HepG2 (cell line): ENCODE measurements at regions not wholly inside any gene's neighbourhood (a gene's known extent, or its start where the extent isn't known, plus 50 kb on each side); places are given as distances from the start of the nearest gene placed in this dataset.
A peak's percentile ranks its signal among the peaks of the same experiment; 100 is the strongest.

Experiments used
- ATAC-seq: fragments of 200-7000 bp; cut with Tn5 transposase; 3 replicates; pipeline ENCODE4 v1.9.1; 2020; ENCODE audit warnings: mild to moderate bottlenecking, moderate library complexity
- BruUV-seq: library from RNA; stranded (reverse); fragments of 400-500 nt; replicated peaks from 2 replicates; lab custom pipeline; 2021; lab: Mats Ljungman, UMichigan
- CTCF ChIA-PET: fragments of 300-600 bp; formaldehyde crosslinking; extraction: SDS; loops from one replicate; lab custom pipeline; 2021; ENCODE audit warnings: low total read pairs, inconsistent platforms, low intra/inter-chr PET ratio; lab: Yijun Ruan, JAX
- POLR2A ChIA-PET: fragments of 350-600 bp; sonication (Branson Sonifier 250); formaldehyde crosslinking; loops from one replicate; lab custom pipeline; 2020; ENCODE audit warnings: antibody characterized with exemption, inconsistent platforms; lab: Yijun Ruan, JAX
- DNase-seq: peaks from one replicate; pipeline ENCODE4 v3.0.0-alpha.2; 2015; ENCODE audit warnings: low spot score
- FAIRE-seq: peaks from 3 replicates; lab custom pipeline; 2011; peaks lifted over from hg19 to GRCh38; lab: Jason Lieb, UNC
- H2AFZ ChIP-seq: one replicate; pipeline ENCODE4 v1.6.1; 2011; ENCODE audit warnings: low read length, inconsistent platforms
- H3K27ac ChIP-seq: fragments of 300-600 bp; 3 replicates; pipeline ENCODE4 v1.8.0; 2011; ENCODE audit warnings: mixed run types, mild to moderate bottlenecking, mixed read lengths, low read length, inconsistent platforms; ENCODE audit not compliant: insufficient read depth; ENCODE audit errors: extremely low read length
- H3K27me3 ChIP-seq, 2 experiments: fragments of 200-600 bp in 1 of 2; 2 replicates in 1 of 2; 3 replicates in 1 of 2; pipeline versions ENCODE4 v1.6.0 to v1.8.0; 2011; ENCODE audit warnings: low read length in 2 of 2, mild to moderate bottlenecking in 2 of 2, moderate library complexity in 2 of 2, inconsistent platforms in 1 of 2; ENCODE audit not compliant: insufficient read depth in 2 of 2, control insufficient read depth in 1 of 2
- H3K36me3 ChIP-seq, 2 experiments: fragments of 200-600 bp in 1 of 2; replicated peaks in 1 of 2; 2 replicates in 1 of 2; 3 replicates in 1 of 2; pipeline versions ENCODE4 v1.5.1 to v1.8.0; 2011; ENCODE audit warnings: low read length in 2 of 2, inconsistent platforms in 1 of 2; ENCODE audit not compliant: insufficient read depth in 2 of 2, control insufficient read depth in 1 of 2
- H3K4me1 ChIP-seq: 2 replicates; pipeline ENCODE4 v1.5.1; 2012; ENCODE audit warnings: low read length, inconsistent platforms; ENCODE audit not compliant: insufficient read depth
- H3K4me2 ChIP-seq: 2 replicates; pipeline ENCODE4 v1.6.0; 2011; ENCODE audit warnings: low read depth, low read length, inconsistent platforms
- H3K4me3 ChIP-seq, 3 experiments: fragments of 200-600 bp in 1 of 3; sonication (generic), shearing (Covaris generic) in 1 of 3; replicated peaks in 1 of 3; 2 replicates each; pipeline ENCODE4 v1.5.1; 2011 to 2016; ENCODE audit warnings: low read length in 3 of 3, inconsistent platforms in 2 of 3, low read depth in 2 of 3, mild to moderate bottlenecking in 2 of 3, control low read depth in 1 of 3, mixed read lengths in 1 of 3; ENCODE audit not compliant: insufficient read depth in 1 of 3
- H3K79me2 ChIP-seq: one replicate; pipeline ENCODE4 v1.6.1; 2011; ENCODE audit warnings: low read length, inconsistent platforms; ENCODE audit not compliant: insufficient read depth
- H3K9ac ChIP-seq: 2 replicates; pipeline ENCODE4 v1.6.0; 2011; ENCODE audit warnings: mild to moderate bottlenecking, low read depth, low read length, inconsistent platforms; ENCODE audit not compliant: insufficient read depth
- H3K9me3 ChIP-seq: 2 replicates; pipeline ENCODE4 v1.5.1; 2012; ENCODE audit warnings: mild to moderate bottlenecking, low read length
- H4K20me1 ChIP-seq: 2 replicates; pipeline ENCODE4 v1.6.0; 2011; ENCODE audit warnings: inconsistent platforms, mild to moderate bottlenecking, low read length, moderate library complexity; ENCODE audit not compliant: insufficient read depth
- ARID4A ChIP-seq: sonication (generic); formaldehyde crosslinking; IDR thresholded peaks from 2 replicates; pipeline ENCODE4 v1.5.0; 2020; ENCODE audit warnings: mild to moderate bottlenecking, missing genetic modification reagents, borderline replicate concordance
- CTCF ChIP-seq: sonication (generic); formaldehyde crosslinking; IDR thresholded peaks from 2 replicates; pipeline ENCODE4 v1.5.0; 2020; ENCODE audit warnings: mild to moderate bottlenecking, missing genetic modification reagents, moderate library complexity
- ELF1 ChIP-seq: sonication (generic); formaldehyde crosslinking; IDR thresholded peaks from 2 replicates; pipeline ENCODE4 v1.4.0; 2020; ENCODE audit warnings: missing genetic modification reagents
- FOSL2 ChIP-seq: sonication (generic); formaldehyde crosslinking; IDR thresholded peaks from 2 replicates; pipeline ENCODE4 v1.4.0; 2020; ENCODE audit warnings: missing genetic modification reagents
- HIVEP1 ChIP-seq: sonication (generic); formaldehyde crosslinking; IDR thresholded peaks from 2 replicates; pipeline ENCODE4 v1.4.0; 2020; ENCODE audit warnings: mild to moderate bottlenecking, missing genetic modification reagents
- KAT8 ChIP-seq: IDR thresholded peaks from 2 replicates; pipeline ENCODE4 v1.6.1; 2016; ENCODE audit warnings: missing genetic modification reagents, missing compliant biosample characterization
- LBX2 ChIP-seq: sonication (generic); formaldehyde crosslinking; IDR thresholded peaks from 2 replicates; pipeline ENCODE4 v1.5.0; 2020; ENCODE audit warnings: missing genetic modification reagents, mild to moderate bottlenecking, borderline replicate concordance
- SMC3 ChIP-seq: IDR thresholded peaks from 2 replicates; pipeline ENCODE4 v1.6.1; 2011; ENCODE audit warnings: low read length, improper control_type of control experiment
- SRSF9 ChIP-seq: fragments of 200-400 bp; formaldehyde crosslinking; IDR thresholded peaks from 2 replicates; pipeline ENCODE4 v1.6.1; 2018; ENCODE audit warnings: borderline replicate concordance, mild to moderate bottlenecking, low read depth, low read length; ENCODE audit not compliant: insufficient read depth, poor library complexity, severe bottlenecking
- STAG1 ChIP-seq: sonication (generic); formaldehyde crosslinking; IDR thresholded peaks from 2 replicates; pipeline ENCODE4 v1.4.0; 2020; ENCODE audit warnings: missing genetic modification reagents
- TOE1 ChIP-seq: sonication (generic); formaldehyde crosslinking; IDR thresholded peaks from 2 replicates; pipeline ENCODE4 v1.4.0; 2020; ENCODE audit warnings: mild to moderate bottlenecking, missing genetic modification reagents
- ZNF292 ChIP-seq: sonication (generic); formaldehyde crosslinking; IDR thresholded peaks from 2 replicates; pipeline ENCODE4 v1.8.1; 2022; ENCODE audit warnings: mild to moderate bottlenecking, low read depth, missing genetic modification reagents, borderline replicate concordance
- ZNF574 ChIP-seq: sonication (generic); formaldehyde crosslinking; IDR thresholded peaks from 2 replicates; pipeline ENCODE4 v1.4.0; 2020; ENCODE audit warnings: missing genetic modification reagents
- ZNF841 ChIP-seq: sonication (generic); formaldehyde crosslinking; IDR thresholded peaks from 2 replicates; pipeline ENCODE4 v1.8.1; 2023; ENCODE audit warnings: missing genetic modification reagents, borderline replicate concordance
- WGBS: methylation state at CpG from one replicate; pipeline ENCODE4 v1.1.6; 2017; ENCODE audit warnings: low lambda C conversion rate; 5-methylcytosine and 5-hydroxymethylcytosine counted together
- in situ Hi-C: cut with HindIII; loops from 2 replicates; pipeline ENCODE4 v1.10.0; 2017; ENCODE audit warnings: low pct_unique_long_range_greater_than_20kb; ENCODE audit not compliant: extremely low pct_ligation_motif_present
- intact Hi-C: fragments of 100-400 bp; cut with micrococcal nuclease; formaldehyde crosslinking; loops from one replicate; pipeline ENCODE4 v1.10.0; 2022; ENCODE audit not compliant: unreplicated experiment

- Histone ChIP-seq H2AFZ (no peak overlapping the region), H3K4me3 (no peak overlapping the region), H3K27ac (no peak overlapping the region), H3K9ac (no peak overlapping the region), H3K79me2 (no peaks in the 10 kb centered on the region), H3K36me3 (no peaks in the 10 kb centered on the region), H4K20me1 (no peaks in the 10 kb centered on the region), H3K9me3 (no peaks in the 10 kb centered on the region), H3K4me1 (peaks cover 16% of the 10 kb centered on the region), H3K27me3 (peaks cover 0 to 8% of the 10 kb centered on the region in 2 experiments; a peak in 1 of 5 replicates), H3K4me2 (0 out of 2 replicates have a peak overlapping the region, but pooled peaks have one; percentile 11)
- ChIA-PET CTCF (no interaction called here), POLR2A (interaction anchor here (1.4 kb wide), 2 partner anchors 21 to 106 kb away, joined by 3 to 4 read pairs; no protein-coding TSS in a partner anchor)
- 63% methylated on average over 3 of the region's 4 CpGs for WGBS
- no peak for FAIRE-seq
- no peak for DNase-seq
- ATAC-seq = peak; percentile 60
- in situ Hi-C loops (no loop called here), intact Hi-C loops (no loop called here)
- BruUV-seq = no TSS peak
- no peak for TF ChIP-seq LBX2 (CRISPR knock-in tag)
- no peak for TF ChIP-seq TOE1
- TF ChIP-seq KAT8 (CRISPR knock-in tag) = 0 out of 2 replicates have a peak, but pooled peaks have one; percentile 32
- peak; percentile 26; the same call in 1 of the 2 replicates for TF ChIP-seq ELF1
- TF ChIP-seq ZNF841 = no peak
- peak; percentile 42 for TF ChIP-seq STAG1
- no peak for TF ChIP-seq HIVEP1 (CRISPR knock-in tag)
- peak; percentile 48; the same call in 1 of the 2 replicates for TF ChIP-seq SMC3
- TF ChIP-seq CTCF = peak; percentile 49
- no peak for TF ChIP-seq SRSF9
- 0 out of 2 replicates have a peak, but pooled peaks have one; percentile 30 for TF ChIP-seq ARID4A
- TF ChIP-seq ZNF574 (CRISPR knock-in tag) = peak; percentile 96
- TF ChIP-seq FOSL2 (CRISPR knock-in tag) = 0 out of 2 replicates have a peak, but pooled peaks have one; percentile 29
- TF ChIP-seq ZNF292 (CRISPR knock-in tag) = no peak
These were observed 106.8 kb upstream of the SPATS2L start for GRCh38 chr2:200199576-200200263.
